ENCODE measurements at regions not wholly inside any gene's neighbourhood (a gene's known extent, or its start where the extent isn't known, plus 50 kb on each side); places are given as distances from the start of the nearest gene placed in this dataset.
"Not testable (repeated sequence)": the region's sequence is repeated elsewhere in the genome, so short reads cannot be mapped to it uniquely, and the experiment has no call there.

GRCh38 chr2:49767316-49767715, 613.0 kb upstream of the FSHR start:
- no peak overlapping the region for H3K27ac ChIP-seq
- H3K36me3 ChIP-seq: no peaks in the 10 kb centered on the region
- TF ChIP-seq POLR2A (IDR thresholded peaks at IDR 0.05): no peak
- TF ChIP-seq POLR2AphosphoS5 (IDR thresholded peaks at IDR 0.05): no peak
- TF ChIP-seq CTCF (IDR thresholded peaks at IDR 0.05): no peak
- no peaks in the 10 kb centered on the region for H3K4me1 ChIP-seq
- H3K27me3 ChIP-seq: no peaks in the 10 kb centered on the region
- DNase-seq (ENCODE audit: low spot score in 2 of 2): no peak
- intact Hi-C loops (cut with DNase I; ENCODE audit: low total_unique reads): no loop called here
- H3K4me3 ChIP-seq: no peak overlapping the region
- H3K9me3 ChIP-seq: no peaks in the 10 kb centered on the region

GRCh38 chr2:49755777-49756176, 601.5 kb upstream of the FSHR start:
- Histone ChIP-seq H3K27me3 (no peaks in the 10 kb centered on the region), H3K4me3 (no peak overlapping the region), H3K36me3 (no peaks in the 10 kb centered on the region), H3K27ac (no peak overlapping the region), H3K9me3 (no peaks in the 10 kb centered on the region), H3K4me1 (no peaks in the 10 kb centered on the region)
- intact Hi-C loops (cut with DNase I; ENCODE audit: low total_unique reads): no loop called here
- no peak for DNase-seq (ENCODE audit: low spot score in 2 of 2)
- TF ChIP-seq CTCF (IDR thresholded peaks at IDR 0.05): no peak
- no peak for TF ChIP-seq POLR2A (IDR thresholded peaks at IDR 0.05)
- TF ChIP-seq POLR2AphosphoS5 (IDR thresholded peaks at IDR 0.05): no peak

- intact Hi-C loops (cut with DNase I; ENCODE audit: low total_unique reads): no loop called here
- TF ChIP-seq CTCF (IDR thresholded peaks at IDR 0.05): no peak
- TF ChIP-seq POLR2AphosphoS5 (IDR thresholded peaks at IDR 0.05): no peak
- TF ChIP-seq POLR2A (IDR thresholded peaks at IDR 0.05): no peak
- Histone ChIP-seq H3K9me3 (no peaks in the 10 kb centered on the region), H3K36me3 (no peaks in the 10 kb centered on the region), H3K27me3 (no peaks in the 10 kb centered on the region), H3K4me1 (no peaks in the 10 kb centered on the region), H3K27ac (no peak overlapping the region), H3K4me3 (no peak overlapping the region)
- no peak for DNase-seq (ENCODE audit: low spot score in 2 of 2)
Observed at GRCh38 chr2:49754381-49754780, 600.1 kb upstream of the FSHR start.

- Histone ChIP-seq H3K27me3 (no peaks in the 10 kb centered on the region), H3K4me3 (no peak overlapping the region), H3K27ac (no peak overlapping the region), H3K9me3 (no peaks in the 10 kb centered on the region), H3K36me3 (no peaks in the 10 kb centered on the region), H3K4me1 (no peaks in the 10 kb centered on the region)
- intact Hi-C loops (cut with DNase I; ENCODE audit: low total_unique reads): no loop called here
- no peak for DNase-seq (ENCODE audit: low spot score in 2 of 2)
- TF ChIP-seq CTCF (IDR thresholded peaks at IDR 0.05) (no peak), POLR2AphosphoS5 (IDR thresholded peaks at IDR 0.05) (no peak), POLR2A (IDR thresholded peaks at IDR 0.05) (no peak)
Observed at GRCh38 chr2:49753344-49753985, 599.1 kb upstream of the FSHR start.

GRCh38 chr2:49737606-49738005, 583.3 kb upstream of the FSHR start:
- H3K27ac ChIP-seq: no peak overlapping the region
- H3K4me1 ChIP-seq: no peaks in the 10 kb centered on the region
- no peak for DNase-seq (ENCODE audit: low spot score in 2 of 2)
- no peaks in the 10 kb centered on the region for H3K27me3 ChIP-seq
- peaks cover 5 to 8% of the 10 kb centered on the region in 2 donors for H3K9me3 ChIP-seq
- no peak overlapping the region for H3K4me3 ChIP-seq
- H3K36me3 ChIP-seq: no peaks in the 10 kb centered on the region
- TF ChIP-seq CTCF (IDR thresholded peaks at IDR 0.05): no peak
- TF ChIP-seq POLR2A (IDR thresholded peaks at IDR 0.05): no peak
- no peak for TF ChIP-seq POLR2AphosphoS5 (IDR thresholded peaks at IDR 0.05)
- intact Hi-C loops (cut with DNase I; ENCODE audit: low total_unique reads): no loop called here

GRCh38 chr2:49732924-49733323, 578.6 kb upstream of the FSHR start:
- H3K4me3 ChIP-seq; intact Hi-C loops (cut with DNase I; ENCODE audit: low total_unique reads); H3K27ac ChIP-seq; H3K4me1 ChIP-seq; H3K36me3 ChIP-seq; DNase-seq (ENCODE audit: low spot score in 2 of 2); H3K9me3 ChIP-seq; H3K27me3 ChIP-seq: not testable (repeated sequence)
